HepG2 (cell line): ENCODE measurements at regions not wholly inside any gene's neighbourhood (a gene's known extent, or its start where the extent isn't known, plus 50 kb on each side); places are given as distances from the start of the nearest gene placed in this dataset.

Experiments used
- ATAC-seq: fragments of 200-7000 bp; cut with Tn5 transposase; 3 replicates; pipeline ENCODE4 v1.9.1; 2020; ENCODE audit warnings: mild to moderate bottlenecking, moderate library complexity
- BruUV-seq: library from RNA; stranded (reverse); fragments of 400-500 nt; replicated peaks from 2 replicates; lab custom pipeline; 2021; lab: Mats Ljungman, UMichigan
- CTCF ChIA-PET: fragments of 300-600 bp; formaldehyde crosslinking; extraction: SDS; loops from one replicate; lab custom pipeline; 2021; ENCODE audit warnings: low total read pairs, inconsistent platforms, low intra/inter-chr PET ratio; lab: Yijun Ruan, JAX
- POLR2A ChIA-PET: fragments of 350-600 bp; sonication (Branson Sonifier 250); formaldehyde crosslinking; loops from one replicate; lab custom pipeline; 2020; ENCODE audit warnings: antibody characterized with exemption, inconsistent platforms; lab: Yijun Ruan, JAX
- DNase-seq: peaks from one replicate; pipeline ENCODE4 v3.0.0-alpha.2; 2015; ENCODE audit warnings: low spot score
- FAIRE-seq: peaks from 3 replicates; lab custom pipeline; 2011; peaks lifted over from hg19 to GRCh38; lab: Jason Lieb, UNC
- H2AFZ ChIP-seq: one replicate; pipeline ENCODE4 v1.6.1; 2011; ENCODE audit warnings: low read length, inconsistent platforms
- H3K27ac ChIP-seq: fragments of 300-600 bp; 3 replicates; pipeline ENCODE4 v1.8.0; 2011; ENCODE audit warnings: mixed run types, mild to moderate bottlenecking, mixed read lengths, low read length, inconsistent platforms; ENCODE audit not compliant: insufficient read depth; ENCODE audit errors: extremely low read length
- H3K27me3 ChIP-seq, 2 experiments: fragments of 200-600 bp in 1 of 2; 2 replicates in 1 of 2; 3 replicates in 1 of 2; pipeline versions ENCODE4 v1.6.0 to v1.8.0; 2011; ENCODE audit warnings: low read length in 2 of 2, mild to moderate bottlenecking in 2 of 2, moderate library complexity in 2 of 2, inconsistent platforms in 1 of 2; ENCODE audit not compliant: insufficient read depth in 2 of 2, control insufficient read depth in 1 of 2
- H3K36me3 ChIP-seq, 2 experiments: fragments of 200-600 bp in 1 of 2; replicated peaks in 1 of 2; 2 replicates in 1 of 2; 3 replicates in 1 of 2; pipeline versions ENCODE4 v1.5.1 to v1.8.0; 2011; ENCODE audit warnings: low read length in 2 of 2, inconsistent platforms in 1 of 2; ENCODE audit not compliant: insufficient read depth in 2 of 2, control insufficient read depth in 1 of 2
- H3K4me1 ChIP-seq: 2 replicates; pipeline ENCODE4 v1.5.1; 2012; ENCODE audit warnings: low read length, inconsistent platforms; ENCODE audit not compliant: insufficient read depth
- H3K4me2 ChIP-seq: 2 replicates; pipeline ENCODE4 v1.6.0; 2011; ENCODE audit warnings: low read depth, low read length, inconsistent platforms
- H3K4me3 ChIP-seq, 3 experiments: fragments of 200-600 bp in 1 of 3; sonication (generic), shearing (Covaris generic) in 1 of 3; replicated peaks in 1 of 3; 2 replicates each; pipeline ENCODE4 v1.5.1; 2011 to 2016; ENCODE audit warnings: low read length in 3 of 3, inconsistent platforms in 2 of 3, low read depth in 2 of 3, mild to moderate bottlenecking in 2 of 3, control low read depth in 1 of 3, mixed read lengths in 1 of 3; ENCODE audit not compliant: insufficient read depth in 1 of 3
- H3K79me2 ChIP-seq: one replicate; pipeline ENCODE4 v1.6.1; 2011; ENCODE audit warnings: low read length, inconsistent platforms; ENCODE audit not compliant: insufficient read depth
- H3K9ac ChIP-seq: 2 replicates; pipeline ENCODE4 v1.6.0; 2011; ENCODE audit warnings: mild to moderate bottlenecking, low read depth, low read length, inconsistent platforms; ENCODE audit not compliant: insufficient read depth
- H3K9me3 ChIP-seq: 2 replicates; pipeline ENCODE4 v1.5.1; 2012; ENCODE audit warnings: mild to moderate bottlenecking, low read length
- H4K20me1 ChIP-seq: 2 replicates; pipeline ENCODE4 v1.6.0; 2011; ENCODE audit warnings: inconsistent platforms, mild to moderate bottlenecking, low read length, moderate library complexity; ENCODE audit not compliant: insufficient read depth
- AGO1 ChIP-seq: fragments of 200-400 bp; formaldehyde crosslinking; IDR thresholded peaks from 2 replicates; pipeline ENCODE4 v1.6.1; 2017; ENCODE audit warnings: mild to moderate bottlenecking, low read depth, low read length, moderate library complexity; ENCODE audit not compliant: poor library complexity, severe bottlenecking
- CENPX ChIP-seq: sonication (generic); formaldehyde crosslinking; IDR thresholded peaks from 2 replicates; pipeline ENCODE4 v1.9.0; 2021; ENCODE audit warnings: mild to moderate bottlenecking, missing genetic modification reagents, moderate library complexity
- ZNF501 ChIP-seq: sonication (generic); formaldehyde crosslinking; IDR thresholded peaks from 2 replicates; pipeline ENCODE4 v1.5.1; 2020; ENCODE audit warnings: mild to moderate bottlenecking, moderate library complexity, missing genetic modification reagents
- ZNF512 ChIP-seq: sonication (generic); formaldehyde crosslinking; IDR thresholded peaks from 2 replicates; pipeline ENCODE4 v1.4.0; 2020; ENCODE audit warnings: mild to moderate bottlenecking, missing genetic modification reagents
- ZNF567 ChIP-seq: sonication (generic); formaldehyde crosslinking; IDR thresholded peaks from 2 replicates; pipeline ENCODE4 v1.8.1; 2023; ENCODE audit warnings: mild to moderate bottlenecking, missing genetic modification reagents, borderline replicate concordance
- ZNF639 ChIP-seq: conservative IDR thresholded peaks from 2 replicates; pipeline ENCODE4 v1.6.1; 2018; ENCODE audit warnings: missing genetic modification reagents
- ZNF644 ChIP-seq: IDR thresholded peaks from 2 replicates; pipeline ENCODE4 v1.6.1; 2016; ENCODE audit warnings: low read depth
- ZNF672 ChIP-seq: sonication (generic); formaldehyde crosslinking; IDR thresholded peaks from 2 replicates; pipeline ENCODE4 v1.8.1; 2022; ENCODE audit warnings: missing genetic modification reagents
- ZNF761 ChIP-seq: sonication (generic); formaldehyde crosslinking; conservative IDR thresholded peaks from 2 replicates; pipeline ENCODE4 v1.4.0; 2020; ENCODE audit warnings: mild to moderate bottlenecking, missing genetic modification reagents
- WGBS: methylation state at CpG from one replicate; pipeline ENCODE4 v1.1.6; 2017; ENCODE audit warnings: low lambda C conversion rate; 5-methylcytosine and 5-hydroxymethylcytosine counted together
- in situ Hi-C: cut with HindIII; loops from 2 replicates; pipeline ENCODE4 v1.10.0; 2017; ENCODE audit warnings: low pct_unique_long_range_greater_than_20kb; ENCODE audit not compliant: extremely low pct_ligation_motif_present
- intact Hi-C: fragments of 100-400 bp; cut with micrococcal nuclease; formaldehyde crosslinking; loops from one replicate; pipeline ENCODE4 v1.10.0; 2022; ENCODE audit not compliant: unreplicated experiment

- ChIA-PET CTCF (no interaction called here), POLR2A (no interaction called here)
- Histone ChIP-seq H4K20me1 (no peaks in the 10 kb centered on the region), H3K9ac (no peak overlapping the region), H3K4me1 (no peaks in the 10 kb centered on the region), H3K79me2 (no peaks in the 10 kb centered on the region), H3K36me3 (no peaks in the 10 kb centered on the region), H3K27me3 (no peaks in the 10 kb centered on the region; a peak in 1 of 5 replicates), H3K4me2 (no peak overlapping the region), H3K4me3 (no peak overlapping the region), H3K9me3 (peaks cover 57% of the 10 kb centered on the region), H3K27ac (no peak overlapping the region), H2AFZ (no peak overlapping the region)
- ATAC-seq, result no peak
- in situ Hi-C loops, result no loop called here
- TF ChIP-seq ZNF644 (CRISPR knock-in tag) (no peak), ZNF672 (CRISPR knock-in tag) (no peak), CENPX (CRISPR knock-in tag) (no peak), ZNF501 (no peak), ZNF761 (CRISPR knock-in tag) (no peak), ZNF567 (CRISPR knock-in tag) (no peak), ZNF639 (CRISPR knock-in tag) (no peak), AGO1 (no peak), ZNF512 (CRISPR knock-in tag) (no peak)
- BruUV-seq, result no TSS peak
- no peak for FAIRE-seq
- no peak for DNase-seq
- WGBS, result 0% methylated on average over 2 of the region's 2 CpGs
- intact Hi-C loops, result no loop called here
Measured at GRCh38 chr13:54928071-54928470, 1899.5 kb downstream of the OLFM4 start.
